Retina (tissue), 1 donor: ENCODE measurements at regions not wholly inside any gene's neighbourhood (a gene's known extent, or its start where the extent isn't known, plus 50 kb on each side); places are given as distances from the start of the nearest gene placed in this dataset.
"Not testable (repeated sequence)": the region's sequence is repeated elsewhere in the genome, so short reads cannot be mapped to it uniquely, and the experiment has no call there.

ENCODE experiments used
- DNase-seq: peaks from one replicate; pipeline ENCODE4 v3.0.0-alpha.2; 2016

- not testable (repeated sequence) for DNase-seq
Measured at GRCh38 chr2:87199228-87199627, 177.6 kb upstream of the PLGLB1 start.

GRCh38 chr2:87204569-87205147 lies 183.0 kb upstream of the PLGLB1 start:
- not testable (repeated sequence) for DNase-seq

GRCh38 chr2:87212938-87213337 lies 191.3 kb upstream of the PLGLB1 start:
- DNase-seq = not testable (repeated sequence)

GRCh38 chr2:87217005-87217404 lies 195.4 kb upstream of the PLGLB1 start:
- DNase-seq = not testable (repeated sequence)

GRCh38 chr2:87217741-87218410 lies 196.2 kb upstream of the PLGLB1 start:
- DNase-seq = peak; percentile 26

- not testable (repeated sequence) for DNase-seq
Measured at GRCh38 chr2:87220651-87221050, 199.0 kb upstream of the PLGLB1 start.

- DNase-seq = not testable (repeated sequence)
Measured at GRCh38 chr2:87222131-87222530, 200.5 kb upstream of the PLGLB1 start.

- not testable (repeated sequence) for DNase-seq
Measured at GRCh38 chr2:87223873-87224272, 202.2 kb upstream of the PLGLB1 start.

- DNase-seq = peak; percentile 4
Measured at GRCh38 chr2:87229091-87229689, 207.5 kb upstream of the PLGLB1 start.

GRCh38 chr2:87229964-87230363 lies 208.3 kb upstream of the PLGLB1 start:
- not testable (repeated sequence) for DNase-seq

GRCh38 chr2:87235333-87235981 lies 213.8 kb upstream of the PLGLB1 start:
- DNase-seq = not testable (repeated sequence)

GRCh38 chr2:87237570-87238336 lies 216.1 kb upstream of the PLGLB1 start:
- not testable (repeated sequence) for DNase-seq

GRCh38 chr2:87239558-87240215 lies 218.0 kb upstream of the PLGLB1 start:
- not testable (repeated sequence) for DNase-seq

- not testable (repeated sequence) for DNase-seq
Measured at GRCh38 chr2:87246066-87246717, 224.5 kb upstream of the PLGLB1 start.

GRCh38 chr2:87252046-87252445 lies 230.4 kb upstream of the PLGLB1 start:
- not testable (repeated sequence) for DNase-seq

GRCh38 chr2:87254562-87254961 lies 232.9 kb upstream of the PLGLB1 start:
- not testable (repeated sequence) for DNase-seq

- DNase-seq = not testable (repeated sequence)
Measured at GRCh38 chr2:87255410-87255809, 233.8 kb upstream of the PLGLB1 start.

GRCh38 chr2:87258887-87259286 lies 237.2 kb upstream of the PLGLB1 start:
- not testable (repeated sequence) for DNase-seq

GRCh38 chr2:87262184-87262702 lies 240.6 kb upstream of the PLGLB1 start:
- DNase-seq = not testable (repeated sequence)

- not testable (repeated sequence) for DNase-seq
Measured at GRCh38 chr2:87263868-87264518, 242.3 kb upstream of the PLGLB1 start.

- not testable (repeated sequence) for DNase-seq
Measured at GRCh38 chr2:87275192-87275591, 253.5 kb upstream of the PLGLB1 start.
